K562 (cell line): ENCODE measurements at regions not wholly inside any gene's neighbourhood (a gene's known extent, or its start where the extent isn't known, plus 50 kb on each side); places are given as distances from the start of the nearest gene placed in this dataset.

Experiments
- ATF1 ChIP-seq, 2 experiments: fragments of 450-650 bp in 1 of 2; IDR thresholded peaks; 2 replicates each; pipeline ENCODE4 v1.6.1; 2016; ENCODE audit warnings: missing compliant biosample characterization in 1 of 2, missing genetic modification characterization in 1 of 2
- DPF2 ChIP-seq: fragments of 450-650 bp; IDR thresholded peaks from 2 replicates; pipeline ENCODE4 v1.6.1; 2016
- HSF4 ChIP-seq: fragments of 250-450 bp; sonication (Bioruptor Pico); IDR thresholded peaks from 2 replicates; pipeline ENCODE4 v2.1.2; 2022; ENCODE audit warnings: mild to moderate bottlenecking, moderate library complexity, borderline replicate concordance
- POLR2AphosphoS5 ChIP-seq: IDR thresholded peaks from 2 replicates; pipeline ENCODE4 v1.6.1; 2011; ENCODE audit warnings: mild to moderate bottlenecking, low read depth, low read length, moderate library complexity; ENCODE audit not compliant: control insufficient read depth, insufficient read depth
- POLR2B ChIP-seq: fragments of 450-650 bp; IDR thresholded peaks from 2 replicates; pipeline ENCODE4 v1.6.1; 2018; ENCODE audit warnings: low read depth; ENCODE audit not compliant: partially characterized antibody
- ZNF274 ChIP-seq: IDR thresholded peaks from 2 replicates; pipeline ENCODE4 v1.6.1; 2011; ENCODE audit warnings: low read depth, mild to moderate bottlenecking, low read length, moderate library complexity, borderline replicate concordance
- ZNF384 ChIP-seq: IDR thresholded peaks from 2 replicates; pipeline ENCODE4 v1.6.1; 2012; ENCODE audit warnings: low read depth, low read length, improper control_type of control experiment

GRCh38 chr3:194860725-194861124 lies 175.0 kb downstream of the FAM43A start:
- TF ChIP-seq HSF4 (CRISPR knock-in tag) (no peak), POLR2AphosphoS5 (no peak), ZNF274 (no peak), ATF1 (CRISPR knock-in tag; IDR thresholded peaks at IDR 0.05) (no peak), ATF1 (tag; IDR thresholded peaks at IDR 0.05) (no peak), DPF2 (no peak), POLR2B (no peak), ZNF384 (no peak)
